GM18498 (cell line): ENCODE measurements at regions not wholly inside any gene's neighbourhood (a gene's known extent, or its start where the extent isn't known, plus 50 kb on each side); places are given as distances from the start of the nearest gene placed in this dataset.

Experiments used
- ATAC-seq: cut with Tn5 transposase; IDR thresholded peaks from one replicate; pipeline ENCODE4 v1.9.1; 2021; ENCODE audit warnings: mild to moderate bottlenecking, moderate library complexity; ENCODE audit not compliant: unreplicated experiment

- no peak for ATAC-seq
These were observed 141.3 kb downstream of the TLE3 start for GRCh38 chr15:69956417-69956816.

DNA sequence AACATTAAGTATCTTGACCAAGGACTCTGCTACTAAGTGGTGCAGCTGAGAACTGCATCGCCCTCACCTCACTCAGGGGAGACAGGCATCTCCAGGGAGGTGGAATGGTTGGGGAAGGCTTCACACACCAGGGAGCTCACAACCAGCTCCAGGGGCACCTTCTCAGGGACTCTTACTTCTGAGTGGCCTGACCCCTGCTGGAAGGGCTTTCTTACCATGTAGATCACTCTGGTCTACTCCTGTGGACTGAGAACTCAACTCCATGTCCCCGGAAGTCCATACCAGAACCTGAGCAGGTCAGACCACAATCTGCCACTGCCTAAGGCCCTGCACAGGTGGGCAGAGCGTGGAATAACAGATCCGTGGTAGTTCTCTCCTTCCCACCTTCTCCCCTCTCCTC is 140.5 kb downstream of the TLE3 start:
- ATAC-seq: no peak

- ATAC-seq: no peak
These were observed 139.1 kb downstream of the TLE3 start for GRCh38 chr15:69958496-69959084.

GRCh38 chr15:69962561-69962960 is 135.2 kb downstream of the TLE3 start:
- no peak for ATAC-seq

- ATAC-seq: no peak
These were observed 134.3 kb downstream of the TLE3 start for GRCh38 chr15:69963385-69963784.

DNA sequence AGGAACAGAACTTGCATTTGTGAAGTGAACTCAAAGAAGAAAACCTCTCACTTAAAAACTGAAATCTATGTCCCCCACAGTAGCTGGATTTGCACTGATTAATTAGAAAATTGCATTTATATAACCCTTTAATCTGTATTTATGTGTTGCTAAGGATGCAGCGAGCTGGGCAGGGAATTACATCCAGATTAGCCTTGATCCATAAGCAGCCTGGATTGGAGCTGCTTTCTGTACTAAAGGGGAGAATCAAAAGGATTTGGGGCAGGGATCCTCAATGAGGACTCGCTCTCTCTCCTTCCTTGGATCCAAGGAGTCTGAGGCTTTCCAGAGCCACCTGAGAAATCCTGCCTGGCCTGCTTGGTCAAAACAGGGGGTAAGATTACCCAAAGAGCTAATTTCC is 125.9 kb downstream of the TLE3 start:
- ATAC-seq: no peak

DNA sequence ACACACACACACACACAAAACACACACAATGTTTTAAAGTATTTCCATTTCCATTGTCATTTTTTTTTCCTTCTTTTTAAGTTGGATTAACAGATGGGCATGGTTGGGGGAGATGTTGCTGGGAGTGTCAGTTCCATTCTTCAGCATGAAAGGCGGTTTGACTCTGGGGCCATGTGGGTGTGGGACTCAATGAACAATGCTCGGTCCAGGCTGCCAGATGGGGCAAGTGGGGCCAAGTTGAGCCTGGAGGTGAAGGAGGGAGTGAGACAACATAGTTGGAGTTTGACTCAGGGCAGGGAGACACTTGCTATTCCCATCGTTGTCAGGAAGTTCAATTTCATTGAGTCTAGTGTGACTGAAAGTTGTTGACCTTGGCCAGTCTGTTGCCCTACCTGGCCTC is 125.3 kb downstream of the TLE3 start:
- ATAC-seq: no peak

- no peak for ATAC-seq
These were observed 124.5 kb downstream of the TLE3 start for GRCh38 chr15:69973102-69973714.

GRCh38 chr15:69973880-69974279 is 123.8 kb downstream of the TLE3 start:
- no peak for ATAC-seq

GRCh38 chr15:69974321-69974720 is 123.4 kb downstream of the TLE3 start:
- no peak for ATAC-seq

DNA sequence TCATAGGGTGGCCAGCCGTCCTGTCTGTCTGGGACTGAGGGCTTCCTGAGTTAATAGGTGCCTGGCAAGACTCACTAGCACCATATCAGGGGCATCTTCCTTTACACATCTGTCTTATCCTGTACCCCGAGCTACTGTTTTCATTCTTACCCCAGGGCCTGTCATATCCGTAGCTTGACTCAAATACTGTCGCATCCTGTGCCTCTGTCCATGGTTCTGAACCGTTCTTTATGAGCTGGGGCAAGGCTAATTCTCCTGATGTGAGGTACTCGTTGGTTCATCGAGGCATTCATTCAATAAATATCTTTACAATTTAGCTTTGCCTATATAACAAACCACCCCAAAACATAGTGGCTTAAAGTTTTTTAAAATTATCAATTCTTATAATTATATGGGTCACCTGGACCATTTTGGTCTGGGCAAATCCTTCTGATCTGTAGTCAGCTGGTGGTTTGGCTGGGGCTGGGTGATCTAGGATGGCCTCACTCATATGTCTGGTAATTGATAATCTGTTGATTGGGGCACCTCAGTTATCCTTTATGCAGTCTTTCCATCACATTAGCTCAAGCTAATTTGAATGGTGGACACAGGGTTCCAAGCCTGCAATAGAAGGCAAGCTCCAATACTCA is 121.2 kb downstream of the TLE3 start:
- ATAC-seq: no peak

DNA sequence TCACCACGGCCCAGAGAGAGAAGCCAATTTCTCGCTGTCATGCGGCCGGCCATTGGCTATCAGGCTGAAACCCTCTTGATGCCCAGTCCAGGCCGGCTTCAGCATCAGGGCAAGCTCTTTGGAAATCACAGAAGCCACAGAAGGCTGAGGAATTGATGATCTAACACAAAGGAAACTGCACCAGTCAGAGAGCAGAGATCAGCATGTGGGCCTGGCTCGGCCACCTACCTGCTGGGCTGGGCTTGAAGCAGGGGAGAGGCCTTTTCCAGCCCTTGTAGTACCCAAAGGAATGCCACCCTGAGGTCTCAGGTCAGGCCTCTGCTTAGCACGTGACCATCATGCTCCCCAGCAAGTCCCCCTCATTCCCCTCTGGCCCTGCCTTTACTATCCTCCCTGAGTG is 119.1 kb downstream of the TLE3 start:
- ATAC-seq: no peak

GRCh38 chr15:69979262-69979661 is 118.5 kb downstream of the TLE3 start:
- peak; percentile 60 for ATAC-seq

- ATAC-seq: peak; percentile 84
These were observed 117.9 kb downstream of the TLE3 start for GRCh38 chr15:69979783-69980182.

GRCh38 chr15:69980341-69981059 is 117.2 kb downstream of the TLE3 start:
- no peak for ATAC-seq

- ATAC-seq: no peak
These were observed 115.7 kb downstream of the TLE3 start for GRCh38 chr15:69982037-69982436.

GRCh38 chr15:69983696-69984265 is 113.9 kb downstream of the TLE3 start:
- no peak for ATAC-seq

- no peak for ATAC-seq
These were observed 109.9 kb downstream of the TLE3 start for GRCh38 chr15:69987492-69988489.

GRCh38 chr15:69988541-69989225 is 109.0 kb downstream of the TLE3 start:
- ATAC-seq: no peak
